HEK293 (cell line): ENCODE measurements at regions not wholly inside any gene's neighbourhood (a gene's known extent, or its start where the extent isn't known, plus 50 kb on each side); places are given as distances from the start of the nearest gene placed in this dataset.

Source experiments
- CTCF ChIP-seq: fragments of 450-650 bp; formaldehyde crosslinking; IDR thresholded peaks from 2 replicates; pipeline ENCODE4 v1.5.1; 2016; ENCODE audit warnings: missing biosample characterization, missing genetic modification characterization
- KLF16 ChIP-seq: fragments of 450-650 bp; formaldehyde crosslinking; IDR thresholded peaks from 2 replicates; pipeline ENCODE4 v1.5.1; 2017; ENCODE audit warnings: missing biosample characterization, missing genetic modification characterization
- MZF1 ChIP-seq: fragments of 450-650 bp; formaldehyde crosslinking; IDR thresholded peaks from 2 replicates; pipeline ENCODE4 v1.5.1; 2017; ENCODE audit warnings: missing biosample characterization, missing genetic modification characterization, borderline replicate concordance
- ZBTB17 ChIP-seq: fragments of 450-650 bp; formaldehyde crosslinking; IDR thresholded peaks from 2 replicates; pipeline ENCODE4 v1.5.1; 2016; ENCODE audit warnings: missing biosample characterization, missing genetic modification characterization
- ZFP3 ChIP-seq: fragments of 450-650 bp; formaldehyde crosslinking; IDR thresholded peaks from 2 replicates; pipeline ENCODE4 v1.5.1; 2016; ENCODE audit warnings: low read depth, missing biosample characterization, missing genetic modification characterization
- ZNF18 ChIP-seq: fragments of 450-650 bp; formaldehyde crosslinking; IDR thresholded peaks from 2 replicates; pipeline ENCODE4 v1.5.1; 2016; ENCODE audit warnings: missing biosample characterization, missing genetic modification characterization
- ZNF274 ChIP-seq, 2 experiments: fragments of 200-500 bp in 1 of 2; fragments of 450-650 bp in 1 of 2; sonication (Bioruptor generic) in 1 of 2; formaldehyde crosslinking in 1 of 2; IDR thresholded peaks; 2 replicates each; pipeline versions ENCODE4 v1.5.1 to v1.6.1; 2014 to 2016; ENCODE audit warnings: borderline replicate concordance in 1 of 2, inconsistent platforms in 1 of 2, low read length in 1 of 2, missing biosample characterization in 1 of 2, missing genetic modification characterization in 1 of 2
- ZNF530 ChIP-seq: fragments of 450-650 bp; formaldehyde crosslinking; IDR thresholded peaks from 2 replicates; pipeline ENCODE4 v1.5.1; 2016; ENCODE audit warnings: low read depth, missing biosample characterization, missing genetic modification characterization
- ZNF549 ChIP-seq: fragments of 450-650 bp; IDR thresholded peaks from 2 replicates; pipeline ENCODE4 v1.5.1; 2018; ENCODE audit warnings: missing biosample characterization, missing genetic modification characterization, mild to moderate bottlenecking, inconsistent platforms, moderate library complexity
- ZNF621 ChIP-seq: fragments of 450-650 bp; formaldehyde crosslinking; IDR thresholded peaks from 2 replicates; pipeline ENCODE4 v1.5.1; 2017; ENCODE audit warnings: missing biosample characterization, missing genetic modification characterization
- ZNF624 ChIP-seq: fragments of 450-650 bp; formaldehyde crosslinking; IDR thresholded peaks from 2 replicates; pipeline ENCODE4 v1.5.1; 2017; ENCODE audit warnings: missing biosample characterization, missing genetic modification characterization
- ZNF777 ChIP-seq: fragments of 450-650 bp; formaldehyde crosslinking; IDR thresholded peaks from 2 replicates; pipeline ENCODE4 v1.5.1; 2017; ENCODE audit warnings: missing biosample characterization, missing genetic modification characterization, borderline replicate concordance

GRCh38 chr9:115587310-115587709, 469.4 kb upstream of the TNC start:
- TF ChIP-seq ZNF274 (IDR thresholded peaks at IDR 0.05; ENCODE audit: low read length) = no peak
- TF ChIP-seq ZNF274 (tag by site-specific recombination; IDR thresholded peaks at IDR 0.05; ENCODE audit: borderline replicate concordance) = no peak
- TF ChIP-seq ZNF624 = no peak
- no peak for TF ChIP-seq MZF1 (tag by site-specific recombination)
- TF ChIP-seq CTCF (tag by site-specific recombination) = no peak
- TF ChIP-seq ZFP3 (tag by site-specific recombination) = no peak
- TF ChIP-seq ZNF18 (tag by site-specific recombination) = no peak
- no peak for TF ChIP-seq ZNF530 (tag by site-specific recombination)
- no peak for TF ChIP-seq ZNF777 (tag by site-specific recombination)
- TF ChIP-seq KLF16 (tag by site-specific recombination) = no peak
- no peak for TF ChIP-seq ZNF549 (tag by site-specific recombination)
- TF ChIP-seq ZNF621 = no peak
- no peak for TF ChIP-seq ZBTB17 (tag by site-specific recombination)
